H54 (cell line): ENCODE measurements at regions not wholly inside any gene's neighbourhood (a gene's known extent, or its start where the extent isn't known, plus 50 kb on each side); places are given as distances from the start of the nearest gene placed in this dataset.

ENCODE experiments used
- DNase-seq: peaks from one replicate; pipeline ENCODE4 v3.0.0; 2011; ENCODE audit warnings: low spot score, mixed read lengths; ENCODE audit not compliant: insufficient read length
- FAIRE-seq: peaks from 3 replicates; lab custom pipeline; 2011; peaks lifted over from hg19 to GRCh38; lab: Jason Lieb, UNC
- POLR2A ChIP-seq: IDR thresholded peaks from 2 replicates; pipeline ENCODE4 v1.6.1; 2011; ENCODE audit warnings: low read depth, mild to moderate bottlenecking, low read length

DNA sequence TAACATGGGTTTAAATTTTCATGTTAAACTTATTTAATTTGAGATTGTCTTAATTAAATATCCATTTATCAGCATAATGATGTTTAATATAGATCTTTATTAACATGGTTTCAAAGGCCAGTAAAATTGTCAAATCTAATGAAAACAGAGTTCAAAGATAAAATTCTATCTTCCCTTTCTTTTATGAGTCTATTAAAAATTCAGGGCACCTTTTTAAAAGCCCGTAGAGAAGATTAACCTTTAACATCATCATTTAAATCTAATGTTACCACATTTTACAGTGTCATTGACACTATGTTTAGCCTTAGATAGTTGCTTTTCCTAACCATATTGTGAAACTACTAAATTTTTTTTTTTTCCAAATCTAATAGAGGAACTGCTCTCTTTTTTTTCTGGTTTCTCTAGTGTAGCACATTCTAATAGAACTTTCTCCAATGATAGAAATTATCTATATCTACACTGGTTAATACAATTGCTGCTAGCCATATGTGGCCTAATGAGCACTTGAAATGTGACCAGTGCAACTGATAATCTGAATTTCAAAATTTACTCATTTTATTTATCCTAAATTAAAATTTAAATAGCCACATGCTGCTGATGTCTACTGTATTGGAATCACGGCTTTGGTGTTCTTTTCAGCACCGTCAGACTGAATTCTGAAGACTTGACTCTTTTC, 410.9 kb downstream of the UTRN start:
- DNase-seq (no peak), FAIRE-seq (no peak)
- no peak for TF ChIP-seq POLR2A

DNA sequence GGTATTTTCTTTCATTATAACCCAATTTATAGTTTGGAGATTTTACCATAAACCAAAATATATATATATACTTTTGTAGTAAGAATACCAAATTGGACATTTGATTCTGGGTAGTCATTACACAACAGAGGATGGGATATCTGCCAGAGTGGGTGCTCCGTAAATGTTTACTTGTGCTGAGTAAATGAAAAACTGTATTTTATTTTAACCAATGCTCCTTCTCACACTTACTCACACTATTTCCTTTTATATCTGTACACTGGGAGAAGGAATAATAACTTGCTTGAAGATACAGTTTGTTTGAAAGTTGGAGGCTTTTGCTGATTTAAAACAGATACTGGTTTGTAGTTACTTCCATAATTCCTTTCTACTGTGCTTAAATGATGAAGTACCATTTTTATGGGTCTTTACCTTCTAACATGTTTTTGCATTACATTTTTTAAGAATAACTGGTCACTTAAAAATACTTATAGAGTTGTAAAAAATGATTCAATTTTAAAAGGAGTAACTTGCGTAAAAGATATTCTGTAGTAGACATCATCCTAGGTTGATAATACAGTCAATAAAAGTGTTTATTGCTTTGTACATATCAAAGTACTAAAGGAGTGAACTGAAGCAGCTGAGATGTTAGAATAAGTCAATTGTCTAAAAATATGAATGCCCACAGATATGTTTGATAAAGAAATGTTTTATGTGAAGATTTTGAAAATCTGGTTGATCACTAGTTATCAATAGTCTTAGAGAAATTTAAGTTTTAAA, 411.7 kb downstream of the UTRN start:
- no peak for FAIRE-seq
- DNase-seq, result no peak
- TF ChIP-seq POLR2A, result no peak

DNA sequence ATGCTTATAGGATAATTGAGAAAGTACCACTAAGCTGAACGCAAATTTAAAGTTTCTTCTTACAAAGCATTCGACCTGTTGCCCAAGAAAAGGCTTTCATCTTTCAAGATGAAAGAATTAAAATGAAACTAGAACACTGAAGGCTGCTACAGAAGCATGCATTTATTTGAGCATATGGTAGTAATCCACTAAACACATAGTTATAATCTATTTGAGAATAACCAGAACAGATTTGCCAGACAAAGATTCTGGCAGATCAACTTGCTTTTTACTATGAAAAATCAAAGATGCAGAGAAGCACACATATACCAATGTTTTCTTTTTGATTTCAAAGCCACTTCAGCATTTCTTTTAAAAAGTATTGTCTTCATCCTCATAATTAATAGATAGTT, 412.2 kb downstream of the UTRN start:
- DNase-seq (no peak), FAIRE-seq (no peak)

DNA sequence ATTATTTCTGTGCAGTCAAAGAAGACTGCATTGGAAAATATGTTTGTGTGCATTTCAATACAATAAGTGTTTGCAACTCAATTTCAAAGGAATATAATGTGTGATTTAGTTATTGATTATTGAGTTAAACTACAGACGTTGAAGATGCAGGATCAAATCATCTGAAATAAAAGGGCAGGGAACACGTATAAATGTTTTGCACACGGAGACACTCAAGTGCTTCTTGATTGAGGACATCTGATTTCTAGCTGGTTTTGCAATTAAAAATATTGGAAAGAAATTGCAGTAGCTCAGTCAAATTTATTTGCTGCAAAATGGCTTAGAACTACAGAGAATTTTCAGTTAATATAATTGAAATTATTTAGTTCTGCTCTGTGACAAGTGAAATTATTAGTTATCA, 412.7 kb downstream of the UTRN start:
- FAIRE-seq (no peak), DNase-seq (no peak)
- TF ChIP-seq POLR2A, result no peak

More for the DNA sequence above, 412.2 kb downstream of the UTRN start:
- TF ChIP-seq POLR2A, result no peak

DNA sequence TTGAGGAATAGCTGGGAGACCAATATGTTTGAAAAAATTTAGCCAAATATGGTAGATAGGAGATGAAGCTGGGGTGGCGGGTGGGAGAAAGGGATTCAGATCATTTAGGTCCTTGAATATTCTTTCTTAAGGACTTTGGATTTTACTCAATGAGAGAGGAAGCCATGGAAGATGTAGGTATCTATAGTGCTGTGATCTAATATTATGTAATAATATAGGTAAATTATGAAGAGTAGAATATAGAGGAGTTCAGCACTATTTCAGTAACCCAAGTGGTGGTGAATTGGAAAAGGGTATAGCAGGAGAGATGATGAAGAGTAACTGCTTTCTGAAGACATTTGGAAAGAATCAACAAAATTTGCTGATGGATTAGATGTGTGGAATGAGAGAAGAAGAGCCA, 417.6 kb downstream of the UTRN start:
- DNase-seq, result no peak
- TF ChIP-seq POLR2A, result no peak
- no peak for FAIRE-seq

DNA sequence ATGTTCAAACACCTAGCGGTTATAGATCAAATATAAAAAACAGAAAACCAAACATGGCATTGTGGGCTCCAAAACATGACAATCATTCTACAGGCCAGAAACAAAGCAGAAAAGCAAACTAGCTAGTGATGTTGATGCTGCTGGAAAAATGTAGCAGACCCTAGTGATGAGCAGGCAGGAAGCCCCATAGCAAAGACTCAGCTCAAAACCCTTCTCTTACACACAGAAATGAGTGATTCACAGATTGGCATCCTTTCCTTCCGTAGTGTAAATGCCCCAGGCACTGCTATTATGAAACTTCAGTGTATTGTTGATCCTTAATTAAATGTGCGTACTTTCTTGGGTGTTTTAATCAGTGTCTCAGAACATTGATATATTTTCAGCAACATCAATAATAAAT, 425.1 kb downstream of the UTRN start:
- DNase-seq (peak; percentile 6), FAIRE-seq (peak; percentile 86)
- TF ChIP-seq POLR2A, result no peak

DNA sequence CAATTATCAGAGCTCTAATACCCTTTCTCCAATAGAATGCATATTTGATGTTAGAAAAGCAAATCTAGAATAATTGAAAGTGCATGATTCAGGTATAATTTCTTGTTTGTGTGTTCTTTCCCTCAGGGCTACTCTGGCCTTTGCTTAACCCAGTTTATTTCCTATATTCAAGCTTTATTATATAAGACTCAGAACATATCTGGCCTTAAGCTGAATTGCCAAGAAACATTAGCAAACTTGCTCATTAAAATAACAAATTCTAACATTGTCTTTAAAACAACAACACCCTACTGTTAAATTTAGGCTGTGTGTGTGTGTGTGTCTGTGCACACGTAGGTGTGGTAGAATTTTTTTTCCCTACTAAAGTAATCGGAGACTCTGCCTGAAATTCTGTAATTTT, 426.5 kb downstream of the UTRN start:
- DNase-seq, result no peak
- no peak for FAIRE-seq
- no peak for TF ChIP-seq POLR2A

DNA sequence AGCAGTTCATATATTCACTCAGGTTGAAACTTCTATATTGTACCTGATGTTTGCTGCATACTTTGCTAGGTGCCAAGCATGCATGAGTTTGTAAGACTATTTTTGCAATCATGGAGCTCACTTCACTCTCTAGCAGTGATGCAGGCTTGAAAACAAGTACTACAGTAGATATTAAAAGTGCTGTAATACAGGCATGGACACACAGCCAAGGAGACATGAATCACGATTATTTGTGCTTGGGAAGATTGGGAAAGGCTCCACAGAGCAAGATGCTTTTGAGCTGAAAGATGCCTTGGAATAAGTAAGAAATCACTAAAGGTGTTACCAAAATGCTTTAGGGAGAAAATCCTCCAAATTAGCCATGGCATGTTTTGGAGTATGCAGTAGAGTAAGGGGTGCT, 427.4 kb downstream of the UTRN start:
- no peak for TF ChIP-seq POLR2A
- DNase-seq (no peak), FAIRE-seq (no peak)

DNA sequence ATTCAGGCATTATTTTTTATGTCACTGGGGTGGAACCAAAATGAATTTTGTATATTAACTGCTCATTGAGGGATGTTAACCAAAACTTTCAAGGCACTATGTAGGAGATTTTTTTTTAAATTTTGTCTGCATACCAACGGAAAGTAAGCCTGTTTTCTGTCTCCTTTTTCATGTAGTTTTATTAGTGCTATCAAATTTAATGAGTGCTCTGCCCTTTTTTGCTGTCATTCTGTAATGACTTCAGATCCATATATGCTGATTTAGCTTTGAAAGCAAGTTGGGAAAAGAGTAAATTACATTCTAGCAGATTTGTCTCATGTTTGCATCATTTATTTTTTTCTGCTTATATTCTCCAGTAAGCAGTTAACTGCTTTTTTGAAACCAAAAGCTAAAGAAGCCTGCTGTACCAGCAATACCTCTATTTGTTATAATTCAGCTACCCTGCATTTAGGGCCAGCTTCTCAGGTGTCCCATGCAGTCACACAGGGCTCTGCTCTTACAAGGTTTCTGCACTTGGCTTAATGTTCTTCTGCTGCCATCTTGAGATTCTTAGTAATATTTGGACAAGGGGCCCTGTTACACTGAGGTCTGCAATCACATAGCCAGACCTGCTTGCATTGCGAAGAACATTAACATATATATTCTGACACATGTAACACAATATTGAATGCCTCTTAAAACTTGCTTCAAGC, 429.0 kb downstream of the UTRN start:
- no peak for TF ChIP-seq POLR2A
- DNase-seq (no peak), FAIRE-seq (no peak)

DNA sequence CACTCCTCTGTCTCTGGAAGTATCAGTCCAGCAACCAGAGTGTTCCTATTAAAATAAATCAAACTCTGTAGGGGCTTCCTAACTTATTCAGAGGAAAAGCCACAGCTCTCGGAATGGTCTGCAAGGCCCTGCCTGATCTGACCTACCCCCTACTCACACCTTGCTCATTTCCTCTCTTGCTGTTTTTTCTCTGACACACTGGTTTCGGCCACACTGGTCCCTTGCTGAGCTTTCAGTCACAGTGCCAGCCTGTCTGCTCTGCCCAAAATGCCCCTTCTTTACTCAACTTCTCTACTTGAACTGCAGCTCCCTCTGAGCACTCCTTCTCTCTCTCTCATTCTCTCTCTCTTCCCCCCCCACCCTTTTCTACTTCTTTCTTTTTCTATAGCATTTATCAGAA, 430.2 kb downstream of the UTRN start:
- no peak for TF ChIP-seq POLR2A
- no peak for FAIRE-seq
- no peak for DNase-seq

DNA sequence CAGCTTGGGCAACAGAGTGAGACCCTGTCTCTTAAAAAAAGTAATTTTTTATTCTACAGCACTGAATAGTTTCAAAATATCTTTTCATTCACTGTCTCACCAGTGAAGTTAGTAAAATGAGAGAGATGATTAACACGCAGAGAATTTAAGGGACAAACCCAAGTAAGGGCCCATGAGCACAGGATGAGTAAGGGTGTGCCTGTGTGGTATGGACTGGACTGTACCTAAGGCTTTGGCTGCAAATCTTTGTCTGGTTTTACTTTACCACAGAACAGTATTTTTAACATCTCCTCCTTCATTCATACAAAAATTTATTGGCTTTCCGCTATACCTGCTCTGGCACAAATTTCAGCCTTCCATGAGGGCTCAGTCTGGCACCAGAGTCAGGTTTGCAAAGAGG, 433.3 kb downstream of the UTRN start:
- FAIRE-seq (peak; percentile 87), DNase-seq (peak; percentile 9)
- TF ChIP-seq POLR2A, result no peak

DNA sequence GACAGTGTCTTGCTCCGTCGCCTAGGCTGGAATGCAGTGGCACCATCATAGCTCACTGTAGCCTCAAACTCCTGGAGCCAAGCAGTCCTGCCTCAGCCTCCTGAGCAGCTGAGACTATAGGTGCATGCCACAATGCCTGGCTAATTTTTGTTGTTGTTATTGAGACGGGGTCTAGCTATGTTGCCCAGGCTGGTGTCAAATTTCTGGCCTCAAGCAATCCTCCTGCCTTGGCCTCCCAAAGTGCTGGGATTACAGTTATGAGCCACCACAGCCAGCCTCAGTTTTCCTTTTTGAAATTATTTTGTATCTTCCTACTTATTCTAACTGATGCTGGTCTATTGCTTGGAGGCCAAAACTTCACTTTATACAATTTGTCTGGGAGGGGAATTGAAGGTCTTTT, 436.1 kb downstream of the UTRN start:
- DNase-seq (no peak), FAIRE-seq (no peak)
- TF ChIP-seq POLR2A, result no peak

DNA sequence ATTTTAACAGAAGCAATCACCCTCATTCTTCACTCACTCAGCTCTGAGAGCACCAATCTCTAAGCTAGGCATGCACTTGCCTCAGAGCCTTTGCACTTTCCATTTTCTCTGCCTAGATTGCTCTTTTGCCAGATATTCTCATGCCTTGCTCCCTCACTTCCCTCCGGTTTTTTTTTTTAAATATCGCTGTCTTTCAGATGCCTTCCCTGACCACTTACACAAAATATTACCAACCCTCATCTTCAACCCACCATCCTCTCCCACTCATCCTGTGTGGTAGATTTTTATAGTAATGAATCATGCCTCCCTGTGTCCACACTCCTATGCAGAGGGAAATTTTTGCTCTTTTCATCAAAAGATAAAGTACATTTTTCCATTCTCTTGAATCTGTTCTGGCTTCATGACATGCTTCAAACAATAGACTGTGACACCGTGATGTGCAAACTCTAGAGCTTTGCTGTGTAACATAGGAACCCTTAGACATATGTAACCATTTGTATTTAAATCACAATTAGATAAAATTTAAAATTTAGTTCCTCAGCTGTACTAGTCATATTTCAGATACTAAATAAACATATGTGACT, 437.1 kb downstream of the UTRN start:
- DNase-seq (no peak), FAIRE-seq (no peak)
- no peak for TF ChIP-seq POLR2A

DNA sequence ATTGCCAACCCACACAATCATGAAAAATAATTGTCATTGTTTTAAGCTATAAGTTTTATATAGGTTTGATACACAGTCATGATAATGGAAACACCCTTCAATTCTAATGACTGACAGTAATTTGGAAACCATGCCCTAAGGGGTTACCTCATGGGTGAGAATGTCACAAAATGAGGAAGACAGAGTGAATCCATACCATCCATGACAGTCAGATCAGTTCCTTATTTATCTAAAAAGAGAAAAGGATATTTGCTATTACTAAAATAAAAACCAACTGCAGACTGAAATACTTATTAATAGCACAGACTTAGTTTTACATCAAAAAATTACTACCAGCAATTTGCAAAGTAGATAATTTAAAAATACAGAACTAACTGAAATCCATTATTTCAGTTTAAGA, 437.8 kb downstream of the UTRN start:
- TF ChIP-seq POLR2A, result no peak
- FAIRE-seq (no peak), DNase-seq (no peak)
